NCI-H2107 (cell line): ENCODE measurements at regions not wholly inside any gene's neighbourhood (a gene's known extent, or its start where the extent isn't known, plus 50 kb on each side); places are given as distances from the start of the nearest gene placed in this dataset.

Experiments used
- DNase-seq: peaks from one replicate; lab custom pipeline; 2025; lab: John Stamatoyannopoulos, UW

DNA sequence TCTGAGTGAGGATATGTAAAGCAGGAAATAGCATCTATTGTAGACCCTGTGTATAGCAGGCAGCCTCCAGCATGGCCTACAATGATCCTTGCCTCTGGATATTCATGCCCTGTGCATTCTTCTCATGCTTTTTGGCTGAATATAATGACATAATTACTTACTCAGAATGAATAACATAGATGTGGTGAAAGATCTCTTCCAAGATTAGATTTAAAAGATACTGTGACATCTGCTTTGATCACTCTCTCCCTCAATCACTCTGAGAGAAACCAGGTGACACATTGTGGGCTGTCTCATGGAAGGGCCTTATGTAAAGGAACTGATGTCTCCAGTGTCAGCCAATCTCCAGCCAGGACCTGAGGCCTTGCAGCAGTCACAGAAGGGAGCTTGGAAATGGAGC, 376.7 kb downstream of the DNAH5 start:
- DNase-seq = no peak

- no peak for DNase-seq
Observed at GRCh38 chr5:13566871-13567339, 377.6 kb downstream of the DNAH5 start.

- no peak for DNase-seq
Observed at GRCh38 chr5:13558408-13558807, 386.1 kb downstream of the DNAH5 start.

- DNase-seq = no peak
Observed at GRCh38 chr5:13553896-13554295, 390.6 kb downstream of the DNAH5 start.

DNA sequence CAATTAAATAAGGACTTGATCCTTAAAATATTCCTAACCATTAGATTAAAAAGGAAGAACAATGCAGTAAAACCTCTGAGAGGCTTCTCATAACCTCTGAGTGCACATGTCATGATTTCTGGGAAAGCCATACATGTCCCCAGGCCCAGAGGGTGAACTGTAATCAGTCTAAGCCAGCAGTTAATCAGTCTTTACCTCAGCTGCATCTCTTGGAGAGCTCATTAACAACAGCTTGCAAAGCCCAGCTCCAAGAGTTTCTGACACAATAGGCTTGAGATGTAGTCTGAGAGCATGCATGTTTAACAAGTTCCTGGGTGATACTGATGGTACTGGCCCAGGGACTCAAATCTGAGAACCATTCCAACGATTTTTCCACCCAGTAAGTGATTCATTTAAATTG, 392.1 kb downstream of the DNAH5 start:
- no peak for DNase-seq

- no peak for DNase-seq
Observed at GRCh38 chr5:13551645-13552044, 392.8 kb downstream of the DNAH5 start.

DNA sequence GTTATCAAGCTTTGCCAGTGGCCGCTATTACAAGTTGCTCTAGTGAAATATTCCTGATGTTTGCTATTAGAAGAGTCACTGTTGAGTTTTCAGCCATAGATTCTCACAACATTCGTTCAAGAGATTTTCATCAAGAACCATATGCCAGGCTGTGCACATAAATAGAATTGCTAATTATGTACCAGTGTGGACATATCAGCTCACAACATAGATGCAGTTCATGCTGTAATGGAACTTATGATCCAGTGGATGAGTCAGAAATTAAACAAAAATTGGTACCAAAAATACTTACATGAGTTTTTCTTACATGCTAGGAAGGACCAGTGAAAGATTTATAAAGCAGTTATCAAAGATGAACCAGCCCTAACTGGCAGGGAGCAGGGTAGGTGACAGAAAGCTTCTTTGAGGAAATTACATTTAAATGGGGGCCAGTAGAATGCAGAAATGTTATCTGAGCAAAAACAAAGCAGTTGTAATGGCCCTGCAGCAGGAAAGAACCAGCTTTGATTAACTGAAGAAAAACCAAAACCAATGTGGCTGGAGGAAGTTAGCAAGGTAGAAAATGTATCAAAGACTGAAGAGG, 404.2 kb downstream of the DNAH5 start:
- DNase-seq = no peak

DNA sequence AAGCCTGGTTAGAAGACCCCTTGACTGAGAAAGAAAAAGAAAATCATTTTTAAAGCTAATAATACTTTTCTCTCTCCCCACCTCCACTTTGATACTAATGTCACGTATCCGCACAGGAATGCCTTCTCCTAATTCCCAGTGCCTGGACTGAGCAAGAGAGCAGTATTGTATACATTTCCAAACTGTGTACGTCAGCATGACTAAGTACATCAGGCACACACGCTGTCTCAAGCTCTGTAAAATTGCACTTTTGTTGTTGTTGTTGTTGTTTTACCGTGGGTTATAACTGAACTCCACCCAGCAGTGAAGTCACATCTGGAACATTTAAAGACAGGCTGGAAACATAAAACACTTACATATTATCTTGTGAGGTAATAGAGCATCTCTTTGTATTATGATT, 407.6 kb downstream of the DNAH5 start:
- no peak for DNase-seq

DNA sequence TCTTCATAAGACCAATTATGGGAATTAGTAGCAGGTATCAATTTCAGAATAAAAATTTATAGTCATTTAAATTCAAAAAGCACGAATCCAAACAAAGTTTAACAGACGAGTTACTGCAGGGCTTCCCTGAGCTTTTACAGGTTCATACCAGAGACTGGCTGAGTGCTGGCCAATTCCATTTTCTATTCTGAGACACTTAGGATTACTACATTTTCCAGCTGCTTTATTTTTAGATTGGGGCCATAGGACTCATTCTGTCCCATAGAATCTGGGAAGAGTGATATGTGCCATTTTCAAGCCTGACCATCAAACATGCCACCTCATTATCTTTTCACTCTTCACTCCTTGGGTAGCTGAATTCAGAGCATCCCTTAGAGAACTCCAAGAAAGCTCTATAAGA, 410.7 kb downstream of the DNAH5 start:
- DNase-seq = no peak

DNA sequence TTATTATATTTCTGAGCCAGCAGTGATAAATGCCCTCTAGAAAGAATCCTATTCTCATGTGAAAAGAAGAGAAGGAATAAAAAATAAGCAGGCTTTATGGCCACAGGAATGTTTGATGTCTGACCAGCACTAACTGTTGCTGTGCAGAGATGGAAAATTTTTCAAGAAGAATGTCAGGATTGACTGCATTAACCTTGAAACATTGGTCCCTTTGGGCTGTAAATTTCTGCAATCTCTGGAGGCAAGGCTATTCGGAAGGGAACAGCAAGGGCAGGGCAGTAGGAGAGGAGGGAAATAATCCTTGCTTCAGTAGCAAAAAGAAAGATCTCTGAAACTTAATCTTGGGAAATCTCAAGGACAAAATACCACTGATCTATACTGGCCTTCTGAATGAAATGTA, 415.2 kb downstream of the DNAH5 start:
- DNase-seq = no peak

DNA sequence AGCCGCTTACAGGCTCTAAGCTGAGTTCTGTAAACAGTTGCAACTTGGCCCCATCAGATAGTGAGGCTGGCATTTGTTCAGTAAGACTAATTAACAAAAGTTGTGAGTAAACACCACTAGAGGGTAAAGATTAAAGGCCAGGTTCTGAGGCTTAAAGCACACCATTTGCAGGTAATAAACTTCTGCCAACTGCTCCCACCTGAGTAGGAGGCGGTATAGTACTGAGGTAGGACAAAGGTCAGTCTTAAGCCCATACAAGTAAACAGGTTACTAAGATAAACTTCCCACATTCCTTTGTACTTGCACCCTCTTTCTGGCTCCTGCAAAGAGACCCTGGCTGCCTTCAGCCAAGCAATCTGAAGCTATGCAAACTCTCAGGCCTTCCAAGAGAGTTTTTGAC, 419.6 kb downstream of the DNAH5 start:
- no peak for DNase-seq

GRCh38 chr5:13519131-13519530, 425.4 kb downstream of the DNAH5 start:
- no peak for DNase-seq

- DNase-seq = no peak
Observed at GRCh38 chr5:13516195-13516594, 428.3 kb downstream of the DNAH5 start.

DNA sequence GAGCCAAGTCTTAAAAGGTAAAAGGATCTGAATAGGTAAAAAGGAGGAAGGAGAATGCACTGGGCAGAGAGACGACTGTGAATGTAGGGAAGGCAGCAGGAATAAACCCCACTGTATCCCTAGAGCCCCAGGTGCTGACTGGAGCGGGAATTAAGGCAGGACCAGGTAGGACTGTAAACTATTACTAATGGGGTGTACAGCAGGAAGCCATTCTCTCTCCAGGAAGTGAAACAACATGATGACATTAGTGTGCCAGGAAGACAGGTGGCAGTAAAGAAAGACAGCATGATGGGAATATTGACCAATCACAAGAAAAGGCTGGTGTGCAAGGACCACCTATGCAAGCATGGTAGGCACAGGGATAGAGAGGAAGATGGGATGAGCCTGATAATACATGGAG, 433.0 kb downstream of the DNAH5 start:
- DNase-seq = no peak

DNA sequence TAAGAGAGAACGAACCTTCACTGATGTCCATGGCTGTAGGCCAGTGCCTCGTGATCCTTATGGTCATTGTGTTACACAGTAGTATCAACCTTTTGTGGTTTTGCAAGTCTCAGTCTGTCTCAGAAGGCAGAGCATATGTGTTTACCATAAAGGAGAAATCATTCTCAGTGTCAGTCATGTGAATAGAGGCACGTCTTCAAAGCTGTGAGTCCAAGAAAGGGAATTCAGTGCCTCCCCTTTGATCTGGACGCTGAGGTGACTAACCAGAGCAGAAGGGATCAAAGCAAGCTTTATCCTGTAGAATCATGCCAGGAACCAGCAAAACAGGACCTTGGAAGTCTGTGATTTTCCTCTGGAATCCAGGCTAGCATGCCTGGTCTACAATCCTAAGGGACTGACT, 433.9 kb downstream of the DNAH5 start:
- DNase-seq = no peak

DNA sequence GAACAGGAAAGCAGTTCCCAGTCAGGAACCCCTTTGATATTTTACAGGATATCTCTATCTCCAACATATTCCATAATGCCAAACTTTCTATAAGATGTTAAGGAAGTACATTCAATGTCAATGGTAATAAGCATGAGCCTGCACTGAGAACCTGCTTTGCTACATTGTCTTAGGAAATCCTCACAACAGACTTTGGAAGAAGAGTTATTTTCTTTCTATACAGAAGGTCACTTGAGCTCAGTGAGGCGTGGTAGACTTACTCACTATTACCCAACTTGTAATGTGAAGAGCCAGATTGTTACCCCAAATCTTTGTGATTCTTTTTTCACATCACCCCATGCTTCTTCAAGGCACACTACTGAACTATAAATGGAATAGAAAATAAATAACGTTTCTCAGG, 435.9 kb downstream of the DNAH5 start:
- DNase-seq = no peak

GRCh38 chr5:13505326-13505725, 439.2 kb downstream of the DNAH5 start:
- no peak for DNase-seq

GRCh38 chr5:13503017-13503416, 441.5 kb downstream of the DNAH5 start:
- no peak for DNase-seq

DNA sequence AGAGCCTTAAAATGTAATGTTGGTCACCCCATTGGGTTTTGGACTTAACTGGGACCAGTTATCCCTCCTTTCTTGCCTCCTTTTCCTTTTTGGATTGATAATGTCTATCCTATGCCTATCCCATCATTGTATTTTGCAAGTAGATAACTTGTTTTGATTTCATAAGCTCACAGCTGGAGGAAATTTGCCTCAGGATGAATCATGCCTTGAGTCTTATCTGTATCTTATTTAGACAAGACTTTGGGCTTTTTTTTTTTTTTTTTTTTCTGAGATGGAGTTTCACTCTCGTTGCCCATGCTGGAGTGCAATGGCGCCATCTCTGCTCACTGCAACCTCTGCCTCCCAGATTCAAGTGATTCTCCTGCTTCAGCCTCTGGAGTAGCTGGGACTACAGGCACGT, 443.3 kb downstream of the DNAH5 start:
- no peak for DNase-seq

GRCh38 chr5:13498279-13498678, 446.2 kb downstream of the DNAH5 start:
- no peak for DNase-seq

GRCh38 chr5:13488254-13488931, 456.1 kb downstream of the DNAH5 start:
- no peak for DNase-seq

DNA sequence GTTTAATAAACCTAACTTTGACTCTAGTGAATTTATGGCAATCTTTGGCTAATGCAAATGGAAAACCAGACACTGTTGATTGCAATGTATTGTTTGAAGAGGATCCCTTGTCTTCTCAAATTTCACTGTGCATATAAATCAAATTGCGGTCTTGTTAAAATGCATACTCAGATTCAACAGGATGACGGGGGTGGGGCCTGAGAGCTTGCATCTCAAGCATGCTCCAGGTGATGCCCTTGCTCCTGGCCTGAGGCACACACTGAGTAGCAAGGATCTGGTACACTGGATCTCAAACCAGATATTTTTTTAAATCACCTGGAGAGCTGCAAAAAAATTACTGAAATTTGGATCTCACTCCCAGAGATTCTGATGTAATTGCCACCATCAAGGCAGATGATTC, 463.7 kb downstream of the DNAH5 start:
- no peak for DNase-seq

DNA sequence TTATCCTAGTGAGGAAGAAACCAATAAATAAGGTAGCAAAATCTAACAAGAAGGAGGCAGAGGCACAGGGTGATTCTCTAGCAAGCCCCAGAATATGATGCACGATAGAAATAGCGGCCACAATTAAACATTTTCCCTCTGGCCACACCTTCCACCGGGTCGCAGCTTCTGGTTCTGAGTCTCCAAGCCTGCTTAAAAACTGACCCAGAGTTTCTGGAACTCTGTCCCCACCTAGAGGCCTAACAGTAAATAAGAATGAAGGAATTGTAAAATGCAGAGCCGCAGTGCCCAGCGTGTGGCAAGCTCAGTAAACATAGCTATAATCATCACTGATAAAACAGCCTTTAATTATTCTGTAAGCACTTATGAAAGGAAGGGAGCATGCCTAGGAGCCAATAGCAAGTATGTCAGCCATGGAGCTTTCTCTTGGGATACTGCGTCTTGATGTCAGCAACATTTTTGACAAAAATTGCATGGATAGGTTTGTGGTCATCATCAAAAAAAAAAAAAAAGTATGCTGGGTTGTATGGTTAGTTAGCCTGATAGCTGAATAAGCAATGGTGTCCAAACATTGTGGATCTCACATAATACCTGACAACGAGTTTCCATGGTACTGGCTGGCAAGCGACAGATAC, 465.5 kb downstream of the DNAH5 start:
- DNase-seq = peak; percentile 4
